GM19468 (cell line): ENCODE measurements at regions not wholly inside any gene's neighbourhood (a gene's known extent, or its start where the extent isn't known, plus 50 kb on each side); places are given as distances from the start of the nearest gene placed in this dataset.
"Not testable (repeated sequence)": the region's sequence is repeated elsewhere in the genome, so short reads cannot be mapped to it uniquely, and the experiment has no call there.

ENCODE experiments used
- ATAC-seq: cut with Tn5 transposase; IDR thresholded peaks from one replicate; pipeline ENCODE4 v1.9.1; 2021; ENCODE audit warnings: mild to moderate bottlenecking, moderate library complexity, moderate number of reproducible peaks; ENCODE audit not compliant: unreplicated experiment; ENCODE audit errors: extremely low read depth

DNA sequence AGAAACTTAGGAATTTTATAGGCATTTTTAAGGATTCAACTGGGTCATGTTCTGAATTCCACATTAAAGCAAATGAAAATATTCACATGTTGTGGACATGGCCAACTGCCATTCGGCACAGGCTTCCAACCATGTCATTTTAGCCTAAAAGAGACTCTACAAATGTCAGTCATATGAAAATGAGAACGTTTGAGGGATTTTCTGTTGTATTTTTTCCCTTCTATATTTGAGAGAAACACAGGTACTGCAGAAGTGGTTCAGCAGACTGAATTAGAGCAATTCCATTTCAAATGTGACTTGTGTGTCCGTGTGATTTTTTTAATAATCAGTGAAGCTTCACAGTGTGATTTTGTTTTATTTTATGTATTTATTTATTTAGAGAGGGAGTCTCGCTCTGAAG lies 124.3 kb downstream of the TP53TG3F start:
- not testable (repeated sequence) for ATAC-seq

DNA sequence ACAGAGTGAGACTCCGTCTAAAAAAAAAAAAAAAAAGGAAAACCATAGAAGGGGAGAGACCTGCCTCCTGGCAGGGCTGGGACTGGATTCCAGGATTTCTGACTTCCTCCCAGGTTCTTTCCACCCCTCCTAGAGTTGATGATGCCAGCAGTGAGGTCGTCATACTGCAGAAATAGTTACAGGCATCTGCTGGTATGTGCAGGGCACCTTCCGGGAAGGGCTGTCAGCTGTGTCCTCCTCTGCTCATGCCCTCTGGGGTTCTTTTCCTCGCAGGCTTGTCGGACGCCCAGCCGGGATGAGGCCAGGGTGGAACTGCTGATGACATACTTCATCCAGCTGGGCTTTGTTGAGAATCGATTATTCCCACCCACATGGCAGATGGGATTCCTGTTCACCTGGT lies 129.2 kb downstream of the TP53TG3F start:
- not testable (repeated sequence) for ATAC-seq

DNA sequence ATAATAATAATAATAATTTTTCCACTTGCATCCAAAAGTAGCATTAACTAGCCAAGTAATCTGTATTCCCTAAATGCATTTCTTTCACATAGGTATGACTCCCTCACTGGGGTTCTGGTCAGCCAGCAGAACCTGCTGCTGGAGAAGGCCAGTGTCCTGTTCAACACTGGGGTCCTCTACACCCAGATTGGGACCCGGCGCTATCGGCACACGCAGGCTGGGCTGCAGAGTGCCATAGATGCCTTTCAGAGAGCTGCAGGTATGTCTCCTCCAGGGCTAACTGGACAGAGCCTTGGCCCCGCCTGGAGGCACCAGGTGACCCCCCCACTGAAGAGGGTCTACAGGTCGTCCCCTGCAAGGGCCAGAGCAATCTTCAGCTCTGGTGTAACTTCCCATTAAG lies 133.9 kb downstream of the TP53TG3F start:
- ATAC-seq = not testable (repeated sequence)

DNA sequence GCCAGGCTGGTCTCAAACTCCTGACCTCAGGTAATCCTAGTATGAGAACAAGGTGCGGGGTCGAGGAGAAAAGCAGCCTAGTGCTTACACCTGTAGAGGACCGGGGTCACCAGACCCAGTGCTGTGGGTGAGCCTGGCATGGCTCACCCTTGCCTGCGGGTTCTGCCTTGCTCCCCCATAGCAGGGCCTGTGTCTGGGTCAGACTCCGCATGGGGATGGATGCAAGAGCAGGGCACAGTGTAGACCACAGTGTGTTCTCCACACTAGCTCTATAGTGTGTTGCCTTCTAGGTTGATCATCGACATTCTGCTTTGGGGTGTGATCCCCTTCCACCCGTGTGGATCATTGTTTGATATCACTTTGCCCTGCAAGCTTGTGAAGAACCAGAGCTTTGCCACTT lies 135.7 kb downstream of the TP53TG3F start:
- ATAC-seq = not testable (repeated sequence)

DNA sequence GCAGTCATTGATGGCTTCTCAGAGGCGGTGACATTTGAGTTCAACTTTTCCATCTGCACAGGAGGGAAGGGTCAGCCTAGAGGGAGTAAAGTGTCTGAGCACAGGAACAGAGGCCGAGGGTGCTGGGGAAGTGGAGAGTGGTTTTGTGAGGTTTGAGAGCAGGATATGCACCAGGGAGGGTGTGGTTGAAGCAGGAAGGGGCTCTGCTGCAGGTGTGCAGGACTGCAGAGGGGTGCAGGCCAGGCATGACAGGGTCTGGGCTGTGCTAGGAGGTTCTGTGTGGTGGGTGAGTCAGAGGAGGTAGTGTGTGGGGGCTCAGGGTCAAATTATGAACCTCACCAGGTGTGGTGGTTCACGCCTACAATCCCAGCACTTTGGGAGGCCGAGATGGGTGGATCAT lies 141.6 kb downstream of the TP53TG3F start:
- not testable (repeated sequence) for ATAC-seq

DNA sequence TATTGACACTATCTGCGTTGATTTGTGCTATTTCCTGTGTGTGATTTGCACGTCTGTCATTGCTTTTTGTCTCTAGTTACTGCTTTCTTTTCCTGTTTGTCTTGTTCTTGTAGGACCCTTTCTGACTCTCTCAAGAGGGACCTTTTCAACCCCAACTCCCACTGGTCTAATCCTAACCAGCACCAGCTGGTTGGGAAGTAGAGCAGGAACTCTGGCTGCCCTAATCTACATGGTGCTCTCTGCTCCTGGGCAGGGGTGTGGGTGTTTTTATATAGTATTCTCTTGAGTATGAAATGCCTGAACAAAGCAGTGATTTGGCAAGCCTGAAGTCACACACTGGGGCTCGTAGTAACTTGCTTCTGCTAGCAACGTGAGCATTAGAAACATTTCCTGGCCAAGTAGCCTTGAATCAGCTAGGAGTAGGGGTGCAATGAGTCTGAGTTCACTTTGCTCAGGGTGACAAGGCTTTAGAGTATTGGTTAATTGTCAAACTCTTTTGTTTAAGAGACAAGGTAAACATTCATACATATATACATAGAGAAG lies 164.2 kb downstream of the TP53TG3F start:
- ATAC-seq = not testable (repeated sequence)

DNA sequence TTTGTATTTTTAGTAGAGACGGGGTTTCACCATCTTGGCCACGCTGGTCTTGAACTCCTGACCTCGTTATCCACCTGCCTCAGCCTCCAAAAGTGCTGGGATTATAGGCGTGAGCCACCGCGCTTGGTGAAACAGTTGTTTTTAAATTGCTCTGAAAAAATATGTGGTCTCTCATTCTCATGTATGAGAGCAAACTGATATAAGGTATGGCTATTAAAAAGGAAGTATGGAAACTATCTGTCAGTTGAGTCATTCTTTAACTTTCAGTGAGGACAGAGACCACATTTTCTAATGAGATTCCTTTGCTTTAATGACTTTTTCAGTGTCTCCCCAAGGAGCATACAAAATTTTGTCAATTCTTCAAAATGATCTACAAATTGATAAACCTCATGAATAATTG lies 169.5 kb downstream of the TP53TG3F start:
- ATAC-seq = not testable (repeated sequence)

DNA sequence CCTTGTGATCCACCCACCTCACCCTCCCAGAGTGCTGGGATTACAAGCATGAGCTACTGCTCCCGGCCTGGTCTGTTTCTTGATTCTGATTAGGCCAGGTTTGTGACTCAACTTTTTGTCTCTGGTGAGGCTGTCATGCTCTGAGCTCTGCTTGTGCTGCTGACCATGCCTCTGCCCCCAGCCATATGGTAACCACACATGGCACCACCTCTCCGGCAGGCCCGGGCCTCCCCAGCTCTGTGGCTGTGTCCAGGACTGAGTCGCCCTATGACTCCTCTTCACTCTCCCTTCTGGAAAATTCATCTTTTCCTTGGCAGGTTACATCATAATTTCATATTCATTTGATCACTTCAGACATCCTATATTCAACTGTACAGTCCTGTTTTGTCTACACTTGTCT lies 172.3 kb downstream of the TP53TG3F start:
- ATAC-seq = not testable (repeated sequence)

DNA sequence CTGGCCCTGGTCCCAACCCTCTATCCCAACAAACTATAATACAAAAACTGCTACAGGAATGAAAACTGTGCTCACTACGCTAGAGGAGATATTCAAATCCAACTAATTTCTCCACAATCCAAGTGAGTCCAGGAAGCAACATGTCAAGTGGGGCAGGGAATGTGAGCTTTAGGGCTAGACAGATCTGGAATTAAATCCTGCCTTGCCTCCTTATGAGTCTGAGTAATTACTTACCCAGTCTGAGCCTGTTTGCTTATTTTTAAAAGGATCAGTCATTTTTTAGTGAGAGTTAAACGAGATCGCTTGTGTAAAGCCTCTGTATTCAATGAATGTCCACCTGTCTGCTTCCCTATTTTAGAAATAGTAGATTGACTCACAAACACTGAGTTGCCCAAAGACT lies 174.6 kb downstream of the TP53TG3F start:
- ATAC-seq = not testable (repeated sequence)

DNA sequence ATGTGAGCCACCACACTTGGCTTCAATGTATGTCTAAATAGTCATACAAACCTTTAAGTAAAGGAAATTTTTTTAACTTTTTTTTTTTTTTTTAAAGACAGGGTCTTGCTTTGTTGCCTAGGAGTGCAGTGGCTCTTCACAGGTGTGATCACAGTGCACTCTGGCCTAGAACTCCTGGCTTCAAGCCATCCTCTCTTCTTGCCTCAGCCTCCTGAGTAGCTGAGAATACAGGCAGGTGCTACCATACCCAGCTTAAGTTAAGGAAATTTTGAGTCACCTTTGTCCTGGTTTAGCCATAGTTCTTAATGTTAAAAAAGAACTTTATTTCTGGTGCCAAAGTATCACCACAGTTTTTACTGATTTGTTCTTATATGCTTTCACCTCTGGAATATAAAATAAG lies 177.3 kb downstream of the TP53TG3F start:
- not testable (repeated sequence) for ATAC-seq

DNA sequence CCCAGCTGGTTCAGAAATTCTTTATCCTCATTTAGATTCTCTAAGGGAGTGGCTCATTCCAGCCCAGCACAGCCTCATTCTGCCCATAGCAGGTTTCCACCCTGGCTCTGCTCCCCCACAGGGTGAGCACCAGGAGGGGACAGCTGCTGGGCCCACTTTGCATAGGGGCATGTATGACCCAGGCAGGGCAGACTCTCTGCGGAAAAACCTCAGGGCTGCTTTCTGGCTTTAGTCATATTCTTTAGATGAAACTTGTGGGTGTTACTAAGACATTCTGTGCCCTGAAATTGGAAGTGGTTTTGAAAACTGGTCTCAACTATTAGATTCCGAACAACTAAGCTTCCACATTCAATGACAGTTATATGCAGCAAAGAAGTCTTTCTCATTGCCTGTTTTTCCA lies 183.9 kb downstream of the TP53TG3F start:
- not testable (repeated sequence) for ATAC-seq

DNA sequence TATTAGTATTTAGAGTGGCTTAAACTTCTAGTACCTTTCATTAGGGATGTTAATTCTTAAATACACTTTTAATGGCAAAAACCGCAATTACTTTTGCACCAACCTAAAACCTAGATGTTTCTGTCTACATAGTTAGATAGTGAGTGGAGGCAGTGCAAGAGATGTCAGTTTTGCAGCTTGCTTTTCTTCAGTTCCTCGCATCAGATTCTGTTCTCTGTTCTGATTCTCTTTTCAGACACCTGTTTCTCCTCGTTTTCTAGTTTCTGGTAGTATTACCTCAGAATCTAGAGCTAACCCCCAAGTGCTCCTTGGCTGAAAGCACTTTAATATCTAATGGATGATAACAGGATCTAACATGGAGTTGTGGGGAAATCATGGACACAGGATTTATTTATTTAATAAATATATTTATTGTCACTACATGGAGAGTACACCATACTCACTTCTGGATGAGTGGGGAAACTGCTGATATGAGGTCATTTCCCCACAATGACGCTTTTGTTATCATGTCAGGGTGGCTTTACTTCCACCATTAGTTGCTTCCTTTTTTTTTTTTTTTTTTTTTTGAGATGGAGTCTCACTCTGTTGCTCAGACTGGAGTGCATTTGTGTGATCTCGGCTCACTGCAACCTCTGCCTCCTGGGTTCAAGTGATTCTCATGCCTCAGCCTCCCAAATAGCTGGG lies 184.4 kb downstream of the TP53TG3F start:
- not testable (repeated sequence) for ATAC-seq

DNA sequence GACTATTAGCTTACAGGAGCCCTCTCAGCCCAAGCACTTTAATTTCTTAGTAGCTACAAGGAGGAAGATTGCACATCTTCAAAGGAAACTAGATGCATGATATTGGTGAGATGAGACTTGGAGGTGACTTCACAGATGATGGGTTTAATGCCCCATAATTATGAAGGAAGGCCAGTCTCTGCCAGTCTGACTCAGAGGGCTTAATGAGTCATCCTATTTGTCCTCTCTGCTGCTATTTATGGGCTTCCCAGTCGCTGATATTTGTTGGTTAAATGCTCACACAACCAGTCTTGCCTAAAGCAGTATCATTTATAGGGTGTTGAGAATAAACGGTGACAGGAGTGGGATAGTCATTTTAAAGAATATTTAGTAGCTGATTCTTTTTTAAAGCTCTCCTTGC lies 187.0 kb downstream of the TP53TG3F start:
- ATAC-seq = not testable (repeated sequence)

DNA sequence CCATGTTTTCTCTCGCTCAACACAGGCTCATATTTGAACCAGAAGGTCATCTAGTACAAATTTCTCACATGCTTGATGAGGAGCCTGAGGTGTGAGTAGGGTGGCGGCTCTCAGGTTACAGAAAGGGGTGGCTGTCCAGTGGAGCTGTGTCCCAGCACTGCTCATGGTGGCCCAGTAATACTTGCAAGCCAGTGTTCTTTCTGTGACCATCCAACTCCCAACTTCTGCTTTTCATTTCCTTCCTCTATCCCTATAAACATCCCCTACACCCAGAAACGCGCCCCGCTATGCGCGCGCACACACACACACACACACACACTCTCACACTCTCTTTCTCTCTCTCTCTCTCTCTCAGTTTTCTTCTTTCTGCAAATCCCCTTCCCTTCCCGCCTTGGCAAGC lies 196.3 kb downstream of the TP53TG3F start:
- not testable (repeated sequence) for ATAC-seq

DNA sequence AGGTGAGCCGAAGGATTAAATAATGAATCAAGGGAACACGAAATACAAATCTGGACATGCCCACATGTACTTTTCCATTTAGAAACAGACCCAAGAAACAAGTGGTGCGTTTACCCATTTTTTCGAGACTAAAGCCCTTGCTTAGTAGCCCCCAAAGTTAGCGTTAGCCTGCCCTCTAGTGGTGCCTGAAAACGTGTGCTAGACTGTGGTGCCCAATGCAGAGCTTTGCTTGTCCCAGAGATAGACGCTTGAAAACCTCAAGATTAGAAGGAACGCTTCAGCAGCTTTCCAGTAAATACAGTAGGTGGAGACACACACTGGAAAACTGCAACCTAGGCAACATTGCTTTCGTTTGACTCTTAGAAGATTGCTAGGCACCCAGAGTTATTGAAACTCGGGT lies 197.0 kb downstream of the TP53TG3F start:
- ATAC-seq = peak; percentile 32

DNA sequence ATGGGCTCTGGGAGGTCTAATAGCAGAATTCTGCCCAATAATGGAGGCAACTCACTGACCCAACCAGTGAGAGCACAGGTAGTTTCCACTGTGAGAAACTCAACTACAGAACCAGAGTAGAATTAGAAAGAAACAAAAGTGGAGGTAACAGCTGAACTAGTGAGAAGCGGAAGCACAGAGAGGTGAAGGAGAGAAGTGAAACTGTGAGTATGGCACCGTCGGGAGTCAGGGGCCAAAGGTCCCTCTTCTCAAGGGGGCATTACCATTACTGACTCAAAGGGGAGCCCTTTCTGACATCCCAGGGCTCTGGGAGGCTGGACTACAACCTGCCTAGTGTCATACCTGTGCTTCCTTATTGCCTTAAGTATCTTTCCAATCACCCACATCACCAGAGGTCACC lies 198.3 kb downstream of the TP53TG3F start:
- not testable (repeated sequence) for ATAC-seq

DNA sequence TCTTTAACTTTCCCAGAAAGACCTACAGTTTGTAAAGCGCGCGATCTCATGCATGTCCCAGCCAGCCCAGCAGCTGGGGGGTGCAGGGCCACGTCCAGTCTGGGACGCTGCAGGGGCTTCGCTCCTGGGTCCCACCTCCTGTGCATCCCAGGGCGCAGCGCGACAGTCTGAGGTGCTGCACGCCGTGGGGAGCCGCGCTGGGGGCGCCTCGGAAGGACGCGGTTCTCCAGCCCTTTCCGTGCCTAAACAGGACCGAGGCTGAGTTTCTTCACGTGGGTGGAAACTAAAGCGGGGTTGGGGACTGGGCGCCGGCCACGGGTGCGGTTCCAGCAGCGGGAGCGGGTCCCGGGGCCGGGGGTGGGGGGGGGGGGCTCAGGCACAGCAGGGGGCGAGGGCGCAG lies 221.4 kb downstream of the TP53TG3F start:
- ATAC-seq = not testable (repeated sequence)

DNA sequence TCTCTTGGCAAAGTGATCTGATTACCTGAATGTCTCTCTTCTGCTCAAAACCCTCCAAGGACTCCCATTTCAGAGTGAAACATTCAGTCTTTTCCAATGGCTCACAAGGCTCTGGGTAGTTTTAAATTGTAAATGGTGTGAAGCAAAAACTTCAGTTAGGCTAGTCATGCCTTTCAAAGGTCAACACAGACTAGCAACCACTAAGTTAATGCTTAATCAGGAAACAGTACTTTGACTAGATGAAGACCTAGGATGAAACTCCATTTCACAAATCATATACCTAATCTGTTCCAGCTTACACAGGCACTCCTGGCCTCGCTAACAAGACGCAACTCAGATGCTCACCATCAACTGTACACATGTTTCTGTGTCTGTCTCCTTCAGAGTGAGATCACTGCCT lies 240.9 kb downstream of the TP53TG3F start:
- ATAC-seq = not testable (repeated sequence)

DNA sequence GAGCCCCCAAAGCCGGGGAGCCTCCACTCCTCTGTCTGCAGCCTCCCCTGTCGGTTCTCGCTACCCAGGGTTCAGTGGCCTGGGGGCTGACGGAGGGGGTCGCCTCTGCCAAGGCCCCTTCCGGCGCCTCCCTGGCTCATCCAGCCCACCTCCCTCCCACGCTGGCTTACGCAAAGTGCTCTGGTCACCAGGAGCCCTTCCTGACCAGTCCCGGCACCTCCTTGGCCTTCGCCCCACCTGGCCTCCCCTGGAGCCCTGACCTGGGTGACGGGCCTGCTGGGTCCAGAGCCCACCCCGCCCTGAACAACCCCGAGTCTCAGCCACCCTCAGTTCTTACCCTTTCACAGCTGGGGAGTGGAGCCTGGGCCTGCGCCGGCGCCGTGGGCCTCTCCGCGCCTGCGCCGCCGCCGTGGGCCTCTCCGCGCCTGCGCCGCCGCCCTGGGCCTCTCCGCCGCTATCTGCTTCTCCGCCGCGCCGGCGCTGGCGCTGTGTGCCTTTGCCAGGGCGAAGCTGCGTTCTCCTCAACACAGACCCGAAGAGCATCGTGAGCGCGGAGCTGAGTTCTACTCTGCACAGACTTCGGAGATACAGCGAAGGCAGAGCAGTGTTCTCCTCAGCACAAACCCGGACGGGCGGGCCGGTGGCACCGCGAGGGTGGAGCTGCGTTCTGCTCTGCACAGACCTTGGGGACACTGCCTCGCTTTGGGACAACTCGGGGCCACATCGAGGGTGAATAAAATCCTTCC lies 247.6 kb downstream of the TP53TG3F start:
- not testable (repeated sequence) for ATAC-seq

DNA sequence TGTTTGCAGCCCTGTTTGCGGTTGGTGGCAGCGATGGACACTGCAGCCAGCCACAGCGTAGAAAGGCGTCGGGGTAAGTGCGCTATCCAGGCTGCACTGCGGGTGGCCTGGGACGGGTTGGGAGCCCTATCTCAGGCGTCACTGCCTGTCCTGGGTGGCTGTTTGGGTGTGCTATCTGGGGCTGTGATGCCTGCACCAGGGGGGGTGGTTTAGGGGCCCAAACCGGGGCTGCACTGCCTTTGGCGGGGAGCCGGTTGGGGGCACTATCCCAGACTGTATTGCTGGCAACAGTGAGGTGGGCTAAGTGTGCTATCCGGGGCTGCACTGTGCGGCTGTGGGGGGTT lies 248.2 kb downstream of the TP53TG3F start:
- ATAC-seq = not testable (repeated sequence)
